ENCODE measurements at regions not wholly inside any gene's neighbourhood (a gene's known extent, or its start where the extent isn't known, plus 50 kb on each side); places are given as distances from the start of the nearest gene placed in this dataset.

- Histone ChIP-seq H3K4me1 (ENCODE audit: control insufficient read depth, insufficient read depth, low read length) (no peaks in the 10 kb centered on the region), H3K9ac (ENCODE audit: low read length) (no peak overlapping the region), H3K27me3 (ENCODE audit: control insufficient read depth, insufficient read depth, low read length) (no peaks in the 10 kb centered on the region), H3K4me3 (ENCODE audit: low read length) (no peak overlapping the region), H3K27ac (ENCODE audit: low read depth, low read length) (no peak overlapping the region), H3K36me3 (ENCODE audit: control insufficient read depth, insufficient read depth, low read length) (no peaks in the 10 kb centered on the region)
Observed at GRCh38 chr2:105597011-105597805, 147.5 kb upstream of the NCK2 start.

- Histone ChIP-seq H3K4me3 (ENCODE audit: low read length) (no peak overlapping the region), H3K27ac (ENCODE audit: low read depth, low read length) (no peak overlapping the region), H3K4me1 (ENCODE audit: control insufficient read depth, insufficient read depth, low read length) (no peaks in the 10 kb centered on the region), H3K36me3 (ENCODE audit: control insufficient read depth, insufficient read depth, low read length) (no peaks in the 10 kb centered on the region), H3K9ac (ENCODE audit: low read length) (no peak overlapping the region), H3K27me3 (ENCODE audit: control insufficient read depth, insufficient read depth, low read length) (no peaks in the 10 kb centered on the region)
Observed at GRCh38 chr2:105596411-105596921, 148.2 kb upstream of the NCK2 start.

- Histone ChIP-seq H3K27me3 (ENCODE audit: control insufficient read depth, insufficient read depth, low read length) (no peaks in the 10 kb centered on the region), H3K27ac (ENCODE audit: low read depth, low read length) (no peak overlapping the region), H3K4me1 (ENCODE audit: control insufficient read depth, insufficient read depth, low read length) (no peaks in the 10 kb centered on the region), H3K36me3 (ENCODE audit: control insufficient read depth, insufficient read depth, low read length) (no peaks in the 10 kb centered on the region), H3K9ac (ENCODE audit: low read length) (no peak overlapping the region), H3K4me3 (ENCODE audit: low read length) (no peak overlapping the region)
Observed at GRCh38 chr2:105595536-105595935, 149.2 kb upstream of the NCK2 start.

GRCh38 chr2:105593221-105593967 lies 151.3 kb upstream of the NCK2 start:
- no peak overlapping the region for H3K4me3 ChIP-seq (ENCODE audit: low read length)
- no peaks in the 10 kb centered on the region for H3K27me3 ChIP-seq (ENCODE audit: control insufficient read depth, insufficient read depth, low read length)
- H3K27ac ChIP-seq (ENCODE audit: low read depth, low read length) = no peak overlapping the region
- no peaks in the 10 kb centered on the region for H3K36me3 ChIP-seq (ENCODE audit: control insufficient read depth, insufficient read depth, low read length)
- no peak overlapping the region for H3K9ac ChIP-seq (ENCODE audit: low read length)
- no peaks in the 10 kb centered on the region for H3K4me1 ChIP-seq (ENCODE audit: control insufficient read depth, insufficient read depth, low read length)

GRCh38 chr2:105592288-105592687 lies 152.4 kb upstream of the NCK2 start:
- Histone ChIP-seq H3K4me3 (ENCODE audit: low read length) (no peak overlapping the region), H3K36me3 (ENCODE audit: control insufficient read depth, insufficient read depth, low read length) (no peaks in the 10 kb centered on the region), H3K4me1 (ENCODE audit: control insufficient read depth, insufficient read depth, low read length) (no peaks in the 10 kb centered on the region), H3K9ac (ENCODE audit: low read length) (no peak overlapping the region), H3K27ac (ENCODE audit: low read depth, low read length) (no peak overlapping the region), H3K27me3 (ENCODE audit: control insufficient read depth, insufficient read depth, low read length) (no peaks in the 10 kb centered on the region)

- no peaks in the 10 kb centered on the region for H3K4me1 ChIP-seq (ENCODE audit: control insufficient read depth, insufficient read depth, low read length)
- no peak overlapping the region for H3K9ac ChIP-seq (ENCODE audit: low read length)
- H3K27me3 ChIP-seq (ENCODE audit: control insufficient read depth, insufficient read depth, low read length) = no peaks in the 10 kb centered on the region
- no peak overlapping the region for H3K27ac ChIP-seq (ENCODE audit: low read depth, low read length)
- no peak overlapping the region for H3K4me3 ChIP-seq (ENCODE audit: low read length)
- H3K36me3 ChIP-seq (ENCODE audit: control insufficient read depth, insufficient read depth, low read length) = no peaks in the 10 kb centered on the region
Observed at GRCh38 chr2:105590780-105591660, 153.7 kb upstream of the NCK2 start.

GRCh38 chr2:105588581-105588980 lies 156.1 kb upstream of the NCK2 start:
- no peaks in the 10 kb centered on the region for H3K36me3 ChIP-seq (ENCODE audit: control insufficient read depth, insufficient read depth, low read length)
- H3K9ac ChIP-seq (ENCODE audit: low read length) = no peak overlapping the region
- no peaks in the 10 kb centered on the region for H3K27me3 ChIP-seq (ENCODE audit: control insufficient read depth, insufficient read depth, low read length)
- no peak overlapping the region for H3K4me3 ChIP-seq (ENCODE audit: low read length)
- no peak overlapping the region for H3K27ac ChIP-seq (ENCODE audit: low read depth, low read length)
- H3K4me1 ChIP-seq (ENCODE audit: control insufficient read depth, insufficient read depth, low read length) = no peaks in the 10 kb centered on the region

- H3K27ac ChIP-seq (ENCODE audit: low read depth, low read length) = no peak overlapping the region
- no peaks in the 10 kb centered on the region for H3K27me3 ChIP-seq (ENCODE audit: control insufficient read depth, insufficient read depth, low read length)
- no peak overlapping the region for H3K9ac ChIP-seq (ENCODE audit: low read length)
- H3K4me3 ChIP-seq (ENCODE audit: low read length) = no peak overlapping the region
- no peaks in the 10 kb centered on the region for H3K4me1 ChIP-seq (ENCODE audit: control insufficient read depth, insufficient read depth, low read length)
- H3K36me3 ChIP-seq (ENCODE audit: control insufficient read depth, insufficient read depth, low read length) = no peaks in the 10 kb centered on the region
Observed at GRCh38 chr2:105587637-105588036, 157.1 kb upstream of the NCK2 start.

- Histone ChIP-seq H3K4me3 (ENCODE audit: low read length) (no peak overlapping the region), H3K4me1 (ENCODE audit: control insufficient read depth, insufficient read depth, low read length) (no peaks in the 10 kb centered on the region), H3K27me3 (ENCODE audit: control insufficient read depth, insufficient read depth, low read length) (no peaks in the 10 kb centered on the region), H3K36me3 (ENCODE audit: control insufficient read depth, insufficient read depth, low read length) (no peaks in the 10 kb centered on the region), H3K9ac (ENCODE audit: low read length) (no peak overlapping the region), H3K27ac (ENCODE audit: low read depth, low read length) (no peak overlapping the region)
Observed at GRCh38 chr2:105584435-105585010, 160.2 kb upstream of the NCK2 start.

GRCh38 chr2:105582952-105583660 lies 161.6 kb upstream of the NCK2 start:
- Histone ChIP-seq H3K27ac (ENCODE audit: low read depth, low read length) (no peak overlapping the region), H3K4me3 (ENCODE audit: low read length) (no peak overlapping the region)

GRCh38 chr2:105581555-105581944 lies 163.2 kb upstream of the NCK2 start:
- Histone ChIP-seq H3K27ac (ENCODE audit: low read depth, low read length) (no peak overlapping the region), H3K4me1 (ENCODE audit: control insufficient read depth, insufficient read depth, low read length) (no peaks in the 10 kb centered on the region)

More at GRCh38 chr2:105582952-105583660, 161.6 kb upstream of the NCK2 start:
- Histone ChIP-seq H3K4me1 (ENCODE audit: control insufficient read depth, insufficient read depth, low read length) (no peaks in the 10 kb centered on the region), H3K36me3 (ENCODE audit: control insufficient read depth, insufficient read depth, low read length) (no peaks in the 10 kb centered on the region), H3K9ac (ENCODE audit: low read length) (no peak overlapping the region), H3K27me3 (ENCODE audit: control insufficient read depth, insufficient read depth, low read length) (peaks cover under 1% of the 10 kb centered on the region)

More at GRCh38 chr2:105581555-105581944, 163.2 kb upstream of the NCK2 start:
- Histone ChIP-seq H3K4me3 (ENCODE audit: low read length) (no peak overlapping the region), H3K36me3 (ENCODE audit: control insufficient read depth, insufficient read depth, low read length) (no peaks in the 10 kb centered on the region), H3K27me3 (ENCODE audit: control insufficient read depth, insufficient read depth, low read length) (peaks cover 3% of the 10 kb centered on the region), H3K9ac (ENCODE audit: low read length) (no peak overlapping the region)

All from rectal smooth muscle tissue (tissue), 1 donor.